ENCODE measurements at regions not wholly inside any gene's neighbourhood (a gene's known extent, or its start where the extent isn't known, plus 50 kb on each side); places are given as distances from the start of the nearest gene placed in this dataset.

DNA sequence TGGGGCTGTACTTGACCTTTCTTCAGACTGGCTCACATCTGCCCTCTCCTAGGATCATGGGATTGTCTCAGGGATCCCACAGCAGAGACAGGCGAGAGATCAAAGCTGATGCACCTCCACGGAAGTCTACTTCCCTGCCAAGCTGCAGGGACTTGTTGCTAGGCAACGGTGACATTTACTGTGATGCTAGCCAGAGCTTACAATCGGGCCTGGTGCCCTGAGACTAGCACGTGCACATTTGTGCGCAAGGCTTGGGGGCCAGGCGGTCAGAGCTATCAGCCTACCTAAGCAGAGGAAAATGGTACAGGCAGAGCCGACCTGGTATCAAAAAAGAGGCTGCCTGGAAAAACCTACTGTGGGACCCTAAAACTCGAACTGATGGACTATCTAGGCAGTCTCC lies 607.3 kb upstream of the TSPY4 start:
- H3K36me3 ChIP-seq, result no peaks in the 10 kb centered on the region
- intact Hi-C loops (cut with DNase I), result no loop called here
- H3K4me1 ChIP-seq, result peaks cover 0 to 21% (median 2%) of the 10 kb centered on the region in 4 donors
- WGBS, 2 donors, result 67 to 68% methylated on average over 9 of the region's 9 CpGs
- no peak overlapping the region for H3K4me3 ChIP-seq
- DNase-seq, result no peak
- H3K27me3 ChIP-seq, result no peaks in the 10 kb centered on the region
- no peaks in the 10 kb centered on the region for H3K9me3 ChIP-seq
- no peak overlapping the region for H3K27ac ChIP-seq
- TF ChIP-seq POLR2A (IDR thresholded peaks at IDR 0.05) (no peak), EP300 (IDR thresholded peaks at IDR 0.05) (peak in 1 of 4 donors; percentile 79), CTCF (IDR thresholded peaks at IDR 0.05) (no peak), POLR2AphosphoS5 (IDR thresholded peaks at IDR 0.05) (peak in 1 of 4 donors; percentile 93)

DNA sequence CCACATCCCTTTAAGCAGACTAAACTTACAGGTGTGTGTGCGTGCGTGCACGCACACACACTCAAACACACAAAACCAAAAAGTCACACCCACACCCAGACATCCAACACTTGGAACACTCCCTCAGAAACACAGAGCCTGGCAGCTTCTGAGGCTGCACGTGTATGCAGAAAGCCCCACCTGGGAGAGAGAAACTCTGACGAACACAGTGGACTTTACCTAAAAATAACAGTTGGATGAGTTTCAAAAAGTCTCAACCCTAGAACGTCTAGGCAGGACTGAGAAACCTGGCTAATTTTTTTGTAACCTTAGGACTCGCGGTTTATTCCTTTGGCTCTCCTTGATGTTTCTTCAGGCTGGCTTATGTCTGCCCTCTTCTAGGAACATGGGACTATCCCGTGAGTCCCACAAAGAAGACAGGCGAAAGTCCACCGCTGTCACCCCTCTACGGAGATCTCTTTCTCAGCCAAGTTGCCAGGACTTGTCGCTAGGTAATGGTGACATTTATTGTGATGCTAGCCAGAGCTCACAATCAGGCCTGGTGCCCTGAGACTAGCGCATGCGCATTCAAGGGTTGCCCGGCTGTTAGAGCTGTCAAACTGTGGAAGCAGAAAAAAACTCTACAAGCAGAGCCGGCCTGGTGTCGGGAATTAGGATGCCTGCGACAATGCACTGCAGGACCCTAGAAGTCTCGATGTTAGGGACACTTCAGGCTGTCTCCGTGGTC lies 595.8 kb upstream of the TSPY4 start:
- TF ChIP-seq EP300 (IDR thresholded peaks at IDR 0.05) (peak in 2 of 4 donors; percentile 5 to 18), POLR2AphosphoS5 (IDR thresholded peaks at IDR 0.05) (peak in 2 of 4 donors; percentile 73 to 74), POLR2A (IDR thresholded peaks at IDR 0.05) (no peak), CTCF (IDR thresholded peaks at IDR 0.05) (no peak)
- Histone ChIP-seq H3K27me3 (no peaks in the 10 kb centered on the region), H3K9me3 (no peaks in the 10 kb centered on the region), H3K4me3 (no peak overlapping the region), H3K36me3 (no peaks in the 10 kb centered on the region), H3K27ac (no peak overlapping the region), H3K4me1 (no peaks in the 10 kb centered on the region)
- intact Hi-C loops (cut with DNase I), result no loop called here
- 84 to 89% methylated on average over 21 of the region's 21 CpGs for WGBS, 2 donors
- DNase-seq, result no peak

DNA sequence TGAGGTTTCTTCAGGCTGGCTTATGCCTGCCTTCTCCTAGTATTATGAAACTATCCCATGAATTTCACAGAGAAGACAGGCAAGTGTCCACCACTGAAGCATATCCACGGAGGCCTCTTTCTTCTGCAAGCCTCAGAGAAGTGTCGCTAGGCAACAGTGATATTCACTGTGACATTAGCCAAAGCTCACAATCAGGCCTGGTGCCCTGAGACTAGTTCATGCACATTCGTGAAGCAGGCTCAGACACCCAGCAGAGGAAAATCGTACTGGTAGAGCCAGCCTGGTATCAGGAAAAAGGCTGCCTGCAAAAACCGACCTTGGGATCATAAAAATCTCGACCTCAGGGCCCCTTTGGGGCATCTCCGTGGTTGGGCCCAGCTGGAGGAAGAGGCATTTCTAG lies 573.1 kb upstream of the TSPY4 start:
- TF ChIP-seq EP300 (IDR thresholded peaks at IDR 0.05) (no peak), POLR2A (IDR thresholded peaks at IDR 0.05) (no peak), POLR2AphosphoS5 (IDR thresholded peaks at IDR 0.05) (no peak), CTCF (IDR thresholded peaks at IDR 0.05) (no peak)
- Histone ChIP-seq H3K9me3 (no peaks in the 10 kb centered on the region), H3K27me3 (no peaks in the 10 kb centered on the region), H3K4me3 (no peak overlapping the region), H3K36me3 (no peaks in the 10 kb centered on the region), H3K4me1 (no peaks in the 10 kb centered on the region), H3K27ac (no peak overlapping the region)
- no peak for DNase-seq
- intact Hi-C loops (cut with DNase I), result no loop called here
- 51 to 61% methylated on average over 7 of the region's 7 CpGs for WGBS, 2 donors

GRCh38 chrY:8781184-8781890 lies 555.9 kb upstream of the TSPY4 start:
- DNase-seq, result no peak
- H3K4me3 ChIP-seq, result no peak overlapping the region
- no peaks in the 10 kb centered on the region for H3K9me3 ChIP-seq
- WGBS, 2 donors, result 17 to 68% methylated on average over 4 of the region's 4 CpGs
- intact Hi-C loops (cut with DNase I), result no loop called here
- no peaks in the 10 kb centered on the region for H3K27me3 ChIP-seq
- TF ChIP-seq CTCF (IDR thresholded peaks at IDR 0.05), result no peak
- TF ChIP-seq POLR2A (IDR thresholded peaks at IDR 0.05), result no peak
- no peak for TF ChIP-seq EP300 (IDR thresholded peaks at IDR 0.05)
- no peak for TF ChIP-seq POLR2AphosphoS5 (IDR thresholded peaks at IDR 0.05)
- H3K27ac ChIP-seq, result no peak overlapping the region
- no peaks in the 10 kb centered on the region for H3K4me1 ChIP-seq
- no peaks in the 10 kb centered on the region for H3K36me3 ChIP-seq

Measured in sigmoid colon (tissue), 6 donors.